DND-41 (cell line): ENCODE measurements at regions not wholly inside any gene's neighbourhood (a gene's known extent, or its start where the extent isn't known, plus 50 kb on each side); places are given as distances from the start of the nearest gene placed in this dataset.
"Not testable (repeated sequence)": the region's sequence is repeated elsewhere in the genome, so short reads cannot be mapped to it uniquely, and the experiment has no call there.

Experiments
- ATAC-seq: fragments of 200-7000 bp; cut with Tn5 transposase; 3 replicates; pipeline ENCODE4 v1.9.1; 2021; ENCODE audit warnings: low read depth; ENCODE audit not compliant: insufficient read depth
- DNase-seq: peaks from one replicate; pipeline ENCODE4 v3.0.0-alpha.2; 2020
- H2AFZ ChIP-seq: 2 replicates; pipeline ENCODE4 v1.6.0; 2012; ENCODE audit warnings: low read depth, low read length
- H3K27ac ChIP-seq: 2 replicates; pipeline ENCODE4 v1.5.1; 2012; ENCODE audit warnings: low read length, inconsistent platforms
- H3K27me3 ChIP-seq: fragments of 200-600 bp; sonication (generic); 2 replicates; pipeline ENCODE4 v1.6.0; 2012; ENCODE audit warnings: low read length, mild to moderate bottlenecking, inconsistent platforms; ENCODE audit not compliant: insufficient read depth, poor library complexity
- H3K36me3 ChIP-seq: 2 replicates; pipeline ENCODE4 v1.5.1; 2012; ENCODE audit warnings: low read length, inconsistent platforms; ENCODE audit not compliant: insufficient read depth
- H3K4me1 ChIP-seq: 2 replicates; pipeline ENCODE4 v1.5.1; 2012; ENCODE audit warnings: mild to moderate bottlenecking, low read length; ENCODE audit not compliant: insufficient read depth
- H3K4me2 ChIP-seq: 2 replicates; pipeline ENCODE4 v1.6.0; 2012; ENCODE audit warnings: mild to moderate bottlenecking, moderate library complexity, low read length, inconsistent platforms; ENCODE audit not compliant: insufficient read depth
- H3K4me3 ChIP-seq, 2 experiments: fragments of 200-600 bp in 1 of 2; shearing (Covaris generic) in 1 of 2; 2 replicates each; pipeline ENCODE4 v1.5.1; 2012 to 2016; ENCODE audit warnings: inconsistent platforms in 2 of 2, low read length in 2 of 2, mild to moderate bottlenecking in 2 of 2, low read depth in 1 of 2, moderate library complexity in 1 of 2
- H3K79me2 ChIP-seq: 2 replicates; pipeline ENCODE4 v1.6.0; 2012; ENCODE audit warnings: low read length, inconsistent platforms; ENCODE audit not compliant: insufficient read depth
- H3K9ac ChIP-seq: 2 replicates; pipeline ENCODE4 v1.6.0; 2012; ENCODE audit warnings: low read depth, mild to moderate bottlenecking, inconsistent platforms, low read length, moderate library complexity
- H3K9me3 ChIP-seq: 2 replicates; pipeline ENCODE4 v1.5.1; 2012; ENCODE audit warnings: low read length, moderate library complexity, mild to moderate bottlenecking, inconsistent platforms; ENCODE audit not compliant: insufficient read depth, severe bottlenecking
- H4K20me1 ChIP-seq: 2 replicates; pipeline ENCODE4 v1.6.0; 2012; ENCODE audit warnings: low read length; ENCODE audit not compliant: insufficient read depth
- CTCF ChIP-seq: IDR thresholded peaks from 2 replicates; pipeline ENCODE4 v1.5.1; 2012; ENCODE audit warnings: borderline replicate concordance, low read length, moderate library complexity, mild to moderate bottlenecking; ENCODE audit not compliant: poor library complexity, severe bottlenecking; ENCODE audit errors: extremely low read depth
- EZH2 ChIP-seq: IDR thresholded peaks from 3 replicates; pipeline ENCODE4 v1.6.1; 2012; ENCODE audit warnings: borderline replicate concordance, low read depth, mild to moderate bottlenecking, moderate library complexity, low read length, inconsistent platforms; ENCODE audit not compliant: severe bottlenecking

GRCh38 chr13:81874253-81874652 is 1533.3 kb upstream of the SPRY2 start:
- H3K4me2 ChIP-seq: no peak overlapping the region
- no peaks in the 10 kb centered on the region for H3K4me1 ChIP-seq
- no peak overlapping the region for H3K4me3 ChIP-seq
- no peaks in the 10 kb centered on the region for H3K9me3 ChIP-seq
- H3K27me3 ChIP-seq: no peaks in the 10 kb centered on the region
- H3K9ac ChIP-seq: no peak overlapping the region
- no peak for ATAC-seq
- H2AFZ ChIP-seq: no peak overlapping the region
- H3K27ac ChIP-seq: no peak overlapping the region
- DNase-seq: no peak
- H3K79me2 ChIP-seq: no peaks in the 10 kb centered on the region
- TF ChIP-seq EZH2 (no peak), CTCF (no peak)
- H3K36me3 ChIP-seq: no peaks in the 10 kb centered on the region
- H4K20me1 ChIP-seq: no peaks in the 10 kb centered on the region

- Histone ChIP-seq H3K36me3 (no peaks in the 10 kb centered on the region), H3K4me1 (no peaks in the 10 kb centered on the region), H3K27me3 (no peaks in the 10 kb centered on the region), H3K79me2 (no peaks in the 10 kb centered on the region), H3K4me3 (no peak overlapping the region), H2AFZ (no peak overlapping the region), H4K20me1 (no peaks in the 10 kb centered on the region), H3K4me2 (no peak overlapping the region), H3K9ac (no peak overlapping the region), H3K27ac (no peak overlapping the region), H3K9me3 (no peaks in the 10 kb centered on the region)
- TF ChIP-seq CTCF (peak; percentile 49), EZH2 (no peak)
- ATAC-seq (no peak), DNase-seq (no peak)
Observed at GRCh38 chr13:81872581-81872980, 1531.7 kb upstream of the SPRY2 start.

- H3K4me2 ChIP-seq, H3K27me3 ChIP-seq, H3K9ac ChIP-seq, H3K36me3 ChIP-seq, DNase-seq, H2AFZ ChIP-seq, H3K79me2 ChIP-seq, ATAC-seq, H3K9me3 ChIP-seq, H3K4me1 ChIP-seq, H4K20me1 ChIP-seq, H3K4me3 ChIP-seq, H3K27ac ChIP-seq: not testable (repeated sequence)
Observed at GRCh38 chr13:81871751-81872325, 1530.9 kb upstream of the SPRY2 start.

- Histone ChIP-seq H3K27me3 (no peaks in the 10 kb centered on the region), H3K9me3 (no peaks in the 10 kb centered on the region), H3K4me1 (no peaks in the 10 kb centered on the region), H3K9ac (no peak overlapping the region), H3K27ac (no peak overlapping the region), H3K36me3 (no peaks in the 10 kb centered on the region), H4K20me1 (no peaks in the 10 kb centered on the region), H3K4me2 (no peak overlapping the region), H3K4me3 (no peak overlapping the region), H2AFZ (no peak overlapping the region), H3K79me2 (no peaks in the 10 kb centered on the region)
- no peak for ATAC-seq
- TF ChIP-seq CTCF (no peak), EZH2 (no peak)
- no peak for DNase-seq
Observed at GRCh38 chr13:81848291-81848690, 1507.4 kb upstream of the SPRY2 start.
